Liver (tissue), 8 donors: ENCODE measurements at regions not wholly inside any gene's neighbourhood (a gene's known extent, or its start where the extent isn't known, plus 50 kb on each side); places are given as distances from the start of the nearest gene placed in this dataset.

Experiments
- DNase-seq: peaks from one replicate; pipeline ENCODE4 v3.0.0-alpha.2; 2017; ENCODE audit warnings: low spot score
- H3K27ac ChIP-seq, 2 donors: one replicate each; pipeline ENCODE4 v1.7.0; 2013; ENCODE audit warnings: inconsistent platforms in 2 of 2, low read length in 2 of 2, control low read depth in 1 of 2, low read depth in 1 of 2, mild to moderate bottlenecking in 1 of 2
- H3K27me3 ChIP-seq, 4 donors: one replicate each; pipeline versions ENCODE4 v1.6.1 to v1.7.0; 2013; ENCODE audit warnings: low read length in 3 of 4, inconsistent platforms in 1 of 4, mild to moderate bottlenecking in 1 of 4, moderate library complexity in 1 of 4; ENCODE audit not compliant: control insufficient read depth in 4 of 4, insufficient read depth in 4 of 4
- H3K36me3 ChIP-seq, 4 donors: one replicate each; pipeline versions ENCODE4 v1.6.1 to v1.7.0; 2013; ENCODE audit warnings: low read length in 3 of 4, mild to moderate bottlenecking in 3 of 4, low read depth in 1 of 4, moderate library complexity in 1 of 4; ENCODE audit not compliant: control insufficient read depth in 4 of 4, insufficient read depth in 3 of 4
- H3K4me1 ChIP-seq, 4 donors: one replicate each; pipeline versions ENCODE4 v1.6.1 to v1.7.0; 2013; ENCODE audit warnings: low read length in 3 of 4, mild to moderate bottlenecking in 3 of 4, moderate library complexity in 1 of 4; ENCODE audit not compliant: control insufficient read depth in 4 of 4, insufficient read depth in 4 of 4
- H3K4me3 ChIP-seq, 3 donors: one replicate each; pipeline versions ENCODE4 v1.6.1 to v1.7.0; 2013; ENCODE audit warnings: low read length in 3 of 3, control low read depth in 1 of 3, low read depth in 1 of 3, mild to moderate bottlenecking in 1 of 3
- H3K9ac ChIP-seq, 2 donors: one replicate each; pipeline ENCODE4 v1.7.0; 2013; ENCODE audit warnings: low read length in 2 of 2, mild to moderate bottlenecking in 2 of 2, moderate library complexity in 2 of 2, control low read depth in 1 of 2, low read depth in 1 of 2
- H3K9me3 ChIP-seq, 4 donors: one replicate each; pipeline versions ENCODE4 v1.6.1 to v1.7.0; 2013; ENCODE audit warnings: low read length in 3 of 4; ENCODE audit not compliant: control insufficient read depth in 4 of 4
- FOXA1 ChIP-seq: IDR thresholded peaks from 2 replicates; pipeline ENCODE4 v1.6.1; 2016; ENCODE audit warnings: antibody characterized with exemption
- FOXA2 ChIP-seq: IDR thresholded peaks from 2 replicates; pipeline ENCODE4 v1.6.1; 2016; ENCODE audit warnings: antibody characterized with exemption
- GABPA ChIP-seq, 2 donors: IDR thresholded peaks in 1 of 2; conservative IDR thresholded peaks in 1 of 2; 2 replicates each; pipeline ENCODE4 v1.6.1; 2016; ENCODE audit warnings: antibody characterized with exemption in 2 of 2, mild to moderate bottlenecking in 1 of 2, moderate library complexity in 1 of 2
- JUND ChIP-seq, 2 donors: IDR thresholded peaks; 2 replicates each; pipeline ENCODE4 v1.6.1; 2016; ENCODE audit warnings: antibody characterized with exemption in 2 of 2
- REST ChIP-seq: IDR thresholded peaks from 2 replicates; pipeline ENCODE4 v1.6.1; 2016; ENCODE audit warnings: antibody characterized with exemption, mild to moderate bottlenecking
- RXRA ChIP-seq, 2 donors: IDR thresholded peaks; 2 replicates each; pipeline ENCODE4 v1.6.1; 2017 to 2018; ENCODE audit warnings: antibody characterized with exemption in 2 of 2, mild to moderate bottlenecking in 1 of 2
- YY1 ChIP-seq: IDR thresholded peaks from 2 replicates; pipeline ENCODE4 v1.6.1; 2016; ENCODE audit warnings: antibody characterized with exemption, mild to moderate bottlenecking
- WGBS: extraction: QIAGEN DNeasy Blood & Tissue Kit; methylation state at CpG from one replicate; pipeline ENCODE4 v1.1.7; 2013; 5-methylcytosine and 5-hydroxymethylcytosine counted together
- TF ChIP-seq, protein P1 (sequence below): fragments of 150-350 bp; IDR thresholded peaks from 2 replicates; pipeline ENCODE4 v1.5.1; 2017; ENCODE audit warnings: improper control_type of control experiment, low read depth, low read length; ENCODE audit not compliant: missing input control
- TF ChIP-seq, protein P2 (sequence below): IDR thresholded peaks from 2 replicates; pipeline ENCODE4 v1.6.1; 2016; ENCODE audit warnings: antibody characterized with exemption
- donor health status: healthy.
- donor health status: healthy.
- donor health status: healthy.
- donor health status: healthy.
- donor health status: healthy.

- H3K27ac ChIP-seq = no peak overlapping the region
- TF ChIP-seq, protein P1, sequence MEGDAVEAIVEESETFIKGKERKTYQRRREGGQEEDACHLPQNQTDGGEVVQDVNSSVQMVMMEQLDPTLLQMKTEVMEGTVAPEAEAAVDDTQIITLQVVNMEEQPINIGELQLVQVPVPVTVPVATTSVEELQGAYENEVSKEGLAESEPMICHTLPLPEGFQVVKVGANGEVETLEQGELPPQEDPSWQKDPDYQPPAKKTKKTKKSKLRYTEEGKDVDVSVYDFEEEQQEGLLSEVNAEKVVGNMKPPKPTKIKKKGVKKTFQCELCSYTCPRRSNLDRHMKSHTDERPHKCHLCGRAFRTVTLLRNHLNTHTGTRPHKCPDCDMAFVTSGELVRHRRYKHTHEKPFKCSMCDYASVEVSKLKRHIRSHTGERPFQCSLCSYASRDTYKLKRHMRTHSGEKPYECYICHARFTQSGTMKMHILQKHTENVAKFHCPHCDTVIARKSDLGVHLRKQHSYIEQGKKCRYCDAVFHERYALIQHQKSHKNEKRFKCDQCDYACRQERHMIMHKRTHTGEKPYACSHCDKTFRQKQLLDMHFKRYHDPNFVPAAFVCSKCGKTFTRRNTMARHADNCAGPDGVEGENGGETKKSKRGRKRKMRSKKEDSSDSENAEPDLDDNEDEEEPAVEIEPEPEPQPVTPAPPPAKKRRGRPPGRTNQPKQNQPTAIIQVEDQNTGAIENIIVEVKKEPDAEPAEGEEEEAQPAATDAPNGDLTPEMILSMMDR = no peak
- no peak for TF ChIP-seq REST
- TF ChIP-seq JUND (IDR thresholded peaks at IDR 0.05) = no peak
- no peak for TF ChIP-seq RXRA (IDR thresholded peaks at IDR 0.05)
- WGBS = 85% methylated on average over 3 of the region's 3 CpGs
Measured at GRCh38 chr10:69703256-69703655, 73.2 kb downstream of the FAM241B start.

DNA sequence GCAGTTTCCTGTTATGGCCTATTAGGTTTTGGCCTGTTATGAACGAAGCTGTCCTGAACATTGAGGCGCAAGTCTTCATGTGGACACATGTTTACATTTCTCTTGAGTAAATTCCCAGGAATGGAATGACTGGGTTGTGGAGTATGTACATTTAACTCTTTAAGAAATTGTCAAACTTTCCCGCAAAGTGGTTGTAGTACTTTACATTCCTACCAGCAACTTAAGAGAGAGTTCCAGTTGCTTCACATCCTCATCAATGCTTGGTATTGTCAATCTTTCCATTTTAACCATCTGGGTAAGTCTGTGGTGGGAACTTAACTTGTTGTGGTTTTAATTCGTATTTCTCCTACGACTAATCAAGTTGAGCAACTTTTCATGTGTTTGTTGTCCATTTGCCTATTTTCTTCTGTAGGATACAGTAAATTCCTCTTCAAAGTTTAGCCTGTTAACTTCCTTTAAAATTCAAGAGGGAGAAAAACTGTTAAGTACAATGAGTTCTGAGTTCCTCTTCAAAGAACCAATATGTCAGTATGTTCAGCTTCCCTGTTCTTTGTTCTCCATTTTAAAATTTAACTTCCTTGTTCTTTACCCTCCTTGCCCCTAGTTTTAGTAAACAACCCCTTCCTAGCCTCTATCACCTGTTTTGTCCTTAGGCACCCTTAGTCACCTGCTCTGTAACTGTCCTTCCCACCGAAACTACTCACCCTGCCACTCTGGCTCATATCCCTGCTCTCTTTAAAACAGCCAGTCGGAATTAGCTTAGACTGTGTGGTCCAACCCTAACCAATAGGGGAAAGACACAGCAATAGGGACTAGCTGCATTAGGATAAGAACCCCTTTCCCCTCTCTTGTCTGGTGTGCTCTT lies 74.0 kb downstream of the FAM241B start:
- DNase-seq = no peak
- Histone ChIP-seq H3K9ac (no peak overlapping the region), H3K36me3 (no peaks in the 10 kb centered on the region), H3K4me3 (no peak overlapping the region), H3K4me1 (no peaks in the 10 kb centered on the region), H3K27ac (no peak overlapping the region), H3K27me3 (no peaks in the 10 kb centered on the region), H3K9me3 (no peaks in the 10 kb centered on the region)
- TF ChIP-seq FOXA2 = no peak
- TF ChIP-seq, protein P2, sequence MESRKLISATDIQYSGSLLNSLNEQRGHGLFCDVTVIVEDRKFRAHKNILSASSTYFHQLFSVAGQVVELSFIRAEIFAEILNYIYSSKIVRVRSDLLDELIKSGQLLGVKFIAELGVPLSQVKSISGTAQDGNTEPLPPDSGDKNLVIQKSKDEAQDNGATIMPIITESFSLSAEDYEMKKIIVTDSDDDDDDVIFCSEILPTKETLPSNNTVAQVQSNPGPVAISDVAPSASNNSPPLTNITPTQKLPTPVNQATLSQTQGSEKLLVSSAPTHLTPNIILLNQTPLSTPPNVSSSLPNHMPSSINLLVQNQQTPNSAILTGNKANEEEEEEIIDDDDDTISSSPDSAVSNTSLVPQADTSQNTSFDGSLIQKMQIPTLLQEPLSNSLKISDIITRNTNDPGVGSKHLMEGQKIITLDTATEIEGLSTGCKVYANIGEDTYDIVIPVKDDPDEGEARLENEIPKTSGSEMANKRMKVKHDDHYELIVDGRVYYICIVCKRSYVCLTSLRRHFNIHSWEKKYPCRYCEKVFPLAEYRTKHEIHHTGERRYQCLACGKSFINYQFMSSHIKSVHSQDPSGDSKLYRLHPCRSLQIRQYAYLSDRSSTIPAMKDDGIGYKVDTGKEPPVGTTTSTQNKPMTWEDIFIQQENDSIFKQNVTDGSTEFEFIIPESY = no peak
- 77% methylated on average over 7 of the region's 7 CpGs for WGBS

More at GRCh38 chr10:69703256-69703655, 73.2 kb downstream of the FAM241B start:
- DNase-seq = no peak
- Histone ChIP-seq H3K4me3 (no peak overlapping the region), H3K27me3 (no peaks in the 10 kb centered on the region), H3K4me1 (no peaks in the 10 kb centered on the region), H3K9ac (no peak overlapping the region), H3K36me3 (no peaks in the 10 kb centered on the region), H3K9me3 (no peaks in the 10 kb centered on the region)

GRCh38 chr10:69709366-69709941 lies 79.4 kb downstream of the FAM241B start:
- no peak overlapping the region for H3K4me3 ChIP-seq
- no peak for DNase-seq
- H3K36me3 ChIP-seq = no peaks in the 10 kb centered on the region
- no peaks in the 10 kb centered on the region for H3K4me1 ChIP-seq
- no peak overlapping the region for H3K9ac ChIP-seq
- no peaks in the 10 kb centered on the region for H3K27me3 ChIP-seq
- no peak overlapping the region for H3K27ac ChIP-seq
- WGBS = 84% methylated on average over 7 of the region's 7 CpGs
- H3K9me3 ChIP-seq = no peaks in the 10 kb centered on the region
- no peak for TF ChIP-seq GABPA (IDR thresholded peaks at IDR 0.05 in 1 of 2, conservative IDR thresholded peaks at IDR 0.05 in 1 of 2)
- no peak for TF ChIP-seq REST
- no peak for TF ChIP-seq FOXA1
- TF ChIP-seq, protein P2 = no peak
- no peak for TF ChIP-seq YY1
